IMR-90 (cell line): ENCODE measurements at regions not wholly inside any gene's neighbourhood (a gene's known extent, or its start where the extent isn't known, plus 50 kb on each side); places are given as distances from the start of the nearest gene placed in this dataset.

Experiments used
- ATAC-seq: fragments of 200-7000 bp; cut with Tn5 transposase; 2 replicates; pipeline ENCODE4 v1.9.1; 2020; ENCODE audit warnings: low read depth, mild to moderate bottlenecking, moderate library complexity
- BruUV-seq: library from RNA; stranded (reverse); fragments of 400-500 nt; replicated peaks from 2 replicates; lab custom pipeline; 2021; lab: Mats Ljungman, UMichigan
- CTCF ChIA-PET: fragments of 300-600 bp; formaldehyde crosslinking; extraction: SDS; loops from one replicate; lab custom pipeline; 2021; ENCODE audit warnings: antibody characterized with exemption; lab: Yijun Ruan, JAX
- POLR2A ChIA-PET: fragments of 300-600 bp; sonication (Branson Sonifier 250); formaldehyde crosslinking; loops from one replicate; lab custom pipeline; 2022; ENCODE audit warnings: antibody characterized with exemption; ENCODE audit not compliant: unreplicated experiment; lab: Charles Lee
- DNase-seq: peaks from one replicate; pipeline ENCODE4 v3.0.0; 2013
- H2AFZ ChIP-seq: replicated peaks from 2 replicates; pipeline ENCODE3; 2013; ENCODE audit warnings: low read length, mild to moderate bottlenecking; ENCODE audit not compliant: poor library complexity
- H2AK5ac ChIP-seq: 2 replicates; pipeline ENCODE4 v1.6.1; 2013; ENCODE audit warnings: low read depth, low read length, inconsistent platforms
- H2AK9ac ChIP-seq: replicated peaks from 2 replicates; pipeline ENCODE3; 2013; ENCODE audit warnings: mild to moderate bottlenecking, low read depth, low read length, moderate library complexity; ENCODE audit not compliant: poor library complexity
- H2BK120ac ChIP-seq: 2 replicates; pipeline ENCODE4 v1.6.1; 2013; ENCODE audit warnings: low read depth, low read length, inconsistent platforms
- H2BK15ac ChIP-seq: 3 replicates; pipeline ENCODE4 v1.6.1; 2013; ENCODE audit warnings: low read depth, low read length, inconsistent platforms
- H2BK20ac ChIP-seq: 2 replicates; pipeline ENCODE4 v1.6.1; 2013; ENCODE audit warnings: low read depth, mild to moderate bottlenecking, inconsistent platforms, low read length, moderate library complexity
- H2BK5ac ChIP-seq: 2 replicates; pipeline ENCODE4 v1.6.1; 2013; ENCODE audit warnings: mild to moderate bottlenecking, low read depth, low read length, inconsistent platforms; ENCODE audit not compliant: poor library complexity, severe bottlenecking
- H3K14ac ChIP-seq: replicated peaks from 2 replicates; pipeline ENCODE4 v1.6.1; 2013; ENCODE audit warnings: low read depth, low read length, inconsistent platforms
- H3K18ac ChIP-seq: 2 replicates; pipeline ENCODE4 v1.6.1; 2013; ENCODE audit warnings: low read depth, low read length, control low read depth
- H3K23ac ChIP-seq: 2 replicates; pipeline ENCODE4 v1.6.1; 2013; ENCODE audit warnings: low read depth, low read length, inconsistent platforms
- H3K27ac ChIP-seq: 2 replicates; pipeline ENCODE4 v1.5.1; 2013; ENCODE audit warnings: mild to moderate bottlenecking, control low read depth, low read length; ENCODE audit not compliant: insufficient read depth
- H3K27me3 ChIP-seq: 2 replicates; pipeline ENCODE4 v1.6.1; 2013; ENCODE audit warnings: low read length; ENCODE audit not compliant: control insufficient read depth, insufficient read depth
- H3K36me3 ChIP-seq: 2 replicates; pipeline ENCODE4 v1.6.1; 2013; ENCODE audit warnings: low read length, mixed read lengths; ENCODE audit not compliant: control insufficient read depth, insufficient read depth
- H3K4ac ChIP-seq: 2 replicates; pipeline ENCODE4 v1.6.1; 2013; ENCODE audit warnings: low read depth, low read length, inconsistent platforms
- H3K4me1 ChIP-seq: 2 replicates; pipeline ENCODE4 v1.6.1; 2013; ENCODE audit warnings: low read length, mixed read lengths; ENCODE audit not compliant: control insufficient read depth, insufficient read depth
- H3K4me2 ChIP-seq: 2 replicates; pipeline ENCODE4 v1.6.1; 2013; ENCODE audit warnings: low read depth, mild to moderate bottlenecking, control low read depth, low read length, moderate library complexity
- H3K4me3 ChIP-seq: 2 replicates; pipeline ENCODE4 v1.5.1; 2013; ENCODE audit warnings: low read depth, mild to moderate bottlenecking, control low read depth, low read length, moderate library complexity; ENCODE audit not compliant: insufficient read depth
- H3K56ac ChIP-seq: 2 replicates; pipeline ENCODE4 v1.6.1; 2013; ENCODE audit warnings: low read length, inconsistent platforms; ENCODE audit not compliant: insufficient read depth; ENCODE audit errors: extremely low read depth
- H3K79me1 ChIP-seq, 2 experiments: 2 replicates each; pipeline ENCODE4 v1.6.1; 2013; ENCODE audit warnings: low read length in 2 of 2, inconsistent platforms in 1 of 2, low read depth in 1 of 2
- H3K9ac ChIP-seq: 2 replicates; pipeline ENCODE4 v1.6.1; 2013; ENCODE audit warnings: low read depth, low read length, control low read depth
- H3K9me1 ChIP-seq: 2 replicates; pipeline ENCODE4 v1.6.1; 2013; ENCODE audit warnings: low read length, inconsistent platforms; ENCODE audit not compliant: insufficient read depth
- H3K9me3 ChIP-seq: 2 replicates; pipeline ENCODE4 v1.6.1; 2013; ENCODE audit warnings: low read length; ENCODE audit not compliant: control insufficient read depth, insufficient read depth
- H4K20me1 ChIP-seq: 2 replicates; pipeline ENCODE4 v1.6.1; 2013; ENCODE audit warnings: low read length, inconsistent platforms; ENCODE audit not compliant: insufficient read depth
- H4K5ac ChIP-seq: 2 replicates; pipeline ENCODE4 v1.6.1; 2013; ENCODE audit warnings: mild to moderate bottlenecking, low read depth, low read length, control low read depth
- H4K8ac ChIP-seq, 2 experiments: 2 replicates each; pipeline ENCODE4 v1.6.1; 2013; ENCODE audit warnings: low read depth in 2 of 2, low read length in 2 of 2, control low read depth in 1 of 2, inconsistent platforms in 1 of 2
- H4K91ac ChIP-seq: 2 replicates; pipeline ENCODE4 v1.6.1; 2013; ENCODE audit warnings: low read depth, low read length, inconsistent platforms; ENCODE audit not compliant: insufficient read depth
- BHLHE40 ChIP-seq: fragments of 150-350 bp; IDR thresholded peaks from 2 replicates; pipeline ENCODE4 v1.6.1; 2016; ENCODE audit warnings: mild to moderate bottlenecking, low read depth, low read length
- CEBPB ChIP-seq: IDR thresholded peaks from 2 replicates; pipeline ENCODE4 v1.6.1; 2012; ENCODE audit warnings: low read depth, low read length, improper control_type of control experiment
- FOS ChIP-seq: fragments of 150-350 bp; IDR thresholded peaks from 2 replicates; pipeline ENCODE4 v1.6.1; 2016; ENCODE audit warnings: low read depth, low read length
- MAZ ChIP-seq: IDR thresholded peaks from 2 replicates; pipeline ENCODE4 v1.6.1; 2012; ENCODE audit warnings: low read depth, mild to moderate bottlenecking, low read length, improper control_type of control experiment, moderate library complexity, borderline replicate concordance
- MXI1 ChIP-seq: IDR thresholded peaks from 2 replicates; pipeline ENCODE4 v1.6.1; 2012; ENCODE audit warnings: low read depth, mild to moderate bottlenecking, low read length, moderate library complexity, borderline replicate concordance
- NFE2L2 ChIP-seq: fragments of 150-350 bp; IDR thresholded peaks from 2 replicates; pipeline ENCODE4 v1.6.1; 2016; ENCODE audit warnings: low read depth, mild to moderate bottlenecking, low read length
- POLR2A ChIP-seq: IDR thresholded peaks from 2 replicates; pipeline ENCODE4 v1.6.1; 2012; ENCODE audit warnings: mild to moderate bottlenecking, low read depth, low read length
- RAD21 ChIP-seq: IDR thresholded peaks from 2 replicates; pipeline ENCODE4 v1.6.1; 2012; ENCODE audit warnings: low read length, improper control_type of control experiment
- RCOR1 ChIP-seq: IDR thresholded peaks from 2 replicates; pipeline ENCODE4 v1.6.1; 2012; ENCODE audit warnings: mild to moderate bottlenecking, low read length, improper control_type of control experiment; ENCODE audit not compliant: insufficient replicate concordance
- RFX5 ChIP-seq: IDR thresholded peaks from 2 replicates; pipeline ENCODE4 v1.8.0; 2012; ENCODE audit warnings: low read depth, mild to moderate bottlenecking, low read length, moderate library complexity
- SMC3 ChIP-seq: fragments of 150-350 bp; IDR thresholded peaks from 2 replicates; pipeline ENCODE4 v1.6.1; 2016; ENCODE audit warnings: low read depth, mild to moderate bottlenecking, antibody characterized with exemption, low read length, moderate library complexity
- WGBS, 2 experiments: methylation state at CpG; one replicate each; pipeline versions ENCODE4 v1.1.5 to v1.1.7; 2013; ENCODE audit warnings: missing lambda C conversion rate in 2 of 2; ENCODE audit not compliant: insufficient read length in 1 of 2; ENCODE audit errors: extremely low coverage in 2 of 2; 5-methylcytosine and 5-hydroxymethylcytosine counted together
- dilution Hi-C: fragments of 300-500 bp; cut with HindIII; formaldehyde crosslinking; loops from one replicate; pipeline ENCODE4 v1.14.3; 2018; ENCODE audit warnings: low sequenced_read_pairs; ENCODE audit not compliant: unreplicated experiment
- in situ Hi-C: fragments of 300-500 bp; cut with MboI; formaldehyde crosslinking; loops from 3 replicates; pipeline ENCODE4 v1.14.3; 2019; ENCODE audit warnings: low sequenced_read_pairs, inconsistent platforms, mixed read lengths
- intact Hi-C: fragments of 100-400 bp; cut with micrococcal nuclease; formaldehyde crosslinking; loops from 2 replicates; pipeline ENCODE4 v1.10.0; 2022
- TF ChIP-seq, protein P1 (sequence below): conservative IDR thresholded peaks from 2 replicates; pipeline ENCODE4 v1.5.1; 2012; ENCODE audit warnings: mild to moderate bottlenecking, low read depth, low read length, improper control_type of control experiment
- TF ChIP-seq, protein P2 (sequence below): fragments of 150-350 bp; IDR thresholded peaks from 2 replicates; pipeline ENCODE4 v1.6.1; 2016; ENCODE audit warnings: low read depth, mild to moderate bottlenecking, low read length, moderate library complexity, borderline replicate concordance
- TF ChIP-seq, protein P3 (sequence below): fragments of 150-350 bp; IDR thresholded peaks from 2 replicates; pipeline ENCODE4 v1.6.1; 2017; ENCODE audit warnings: mild to moderate bottlenecking, antibody characterized with exemption, low read length, low read depth

DNA sequence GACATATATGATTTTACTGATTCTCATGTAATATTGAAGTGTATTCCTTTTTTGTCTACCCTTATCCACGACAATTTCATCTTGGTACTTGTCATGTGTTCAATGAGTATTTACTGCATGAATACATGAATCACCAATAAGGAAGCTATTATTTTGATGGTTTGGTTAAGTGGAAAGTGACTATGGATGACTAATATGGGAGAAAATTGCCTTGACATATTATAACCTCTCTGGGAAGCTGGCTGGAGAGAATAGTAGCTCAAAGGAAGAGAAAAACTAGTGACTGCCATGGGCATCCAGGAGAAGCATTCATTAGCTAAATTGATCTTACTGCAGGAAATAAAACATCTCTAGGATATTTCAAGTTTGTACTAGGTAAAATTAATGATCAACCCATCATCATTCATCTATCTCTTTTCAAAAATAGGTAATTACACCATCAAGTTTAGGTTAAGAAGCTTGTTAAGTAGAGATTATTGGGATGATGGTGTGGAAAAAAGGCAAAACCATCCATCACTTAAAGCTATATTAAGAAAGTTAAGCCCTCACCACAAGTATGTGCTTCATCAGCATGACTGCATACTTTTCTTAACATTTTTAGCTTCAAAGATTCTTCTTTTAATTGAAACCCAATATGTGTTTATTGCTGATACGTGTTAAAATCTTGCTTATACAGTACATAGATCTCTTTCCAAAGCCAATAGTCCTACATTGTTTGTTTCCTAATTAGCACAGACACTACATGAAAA lies 455.2 kb upstream of the ARPP21 start:
- Histone ChIP-seq H4K8ac (no peak overlapping the region), H2BK15ac (no peak overlapping the region), H3K27me3 (no peaks in the 10 kb centered on the region), H3K9me1 (no peaks in the 10 kb centered on the region), H3K23ac (no peak overlapping the region), H4K20me1 (no peaks in the 10 kb centered on the region), H4K5ac (no peak overlapping the region), H3K18ac (no peak overlapping the region), H2BK120ac (no peak overlapping the region), H3K4me3 (no peak overlapping the region), H3K4ac (no peak overlapping the region), H3K56ac (no peak overlapping the region), H3K4me1 (no peaks in the 10 kb centered on the region), H2AFZ (no peak overlapping the region), H2BK5ac (no peak overlapping the region), H2AK9ac (no peak overlapping the region), H2BK20ac (no peak overlapping the region), H3K27ac (no peak overlapping the region), H3K9ac (no peak overlapping the region), H3K14ac (no peak overlapping the region), H4K91ac (no peak overlapping the region), H3K4me2 (no peak overlapping the region), H3K79me1 (no peaks in the 10 kb centered on the region), H3K9me3 (peaks cover 5% of the 10 kb centered on the region; the same call in 1 of the 2 replicates), H2AK5ac (no peak overlapping the region), H3K36me3 (no peaks in the 10 kb centered on the region)
- no CpG with 5 or more reads among the region's 2 CpGs for whole genome bisulfite sequencing, 2 experiments
- intact Hi-C loops = no loop called here
- TF ChIP-seq FOS (no peak), MXI1 (no peak), CEBPB (no peak), POLR2A (no peak), RCOR1 (no peak), BHLHE40 (no peak), RFX5 (no peak), SMC3 (no peak), NFE2L2 (no peak), RAD21 (no peak), MAZ (no peak)
- TF ChIP-seq, protein P1, sequence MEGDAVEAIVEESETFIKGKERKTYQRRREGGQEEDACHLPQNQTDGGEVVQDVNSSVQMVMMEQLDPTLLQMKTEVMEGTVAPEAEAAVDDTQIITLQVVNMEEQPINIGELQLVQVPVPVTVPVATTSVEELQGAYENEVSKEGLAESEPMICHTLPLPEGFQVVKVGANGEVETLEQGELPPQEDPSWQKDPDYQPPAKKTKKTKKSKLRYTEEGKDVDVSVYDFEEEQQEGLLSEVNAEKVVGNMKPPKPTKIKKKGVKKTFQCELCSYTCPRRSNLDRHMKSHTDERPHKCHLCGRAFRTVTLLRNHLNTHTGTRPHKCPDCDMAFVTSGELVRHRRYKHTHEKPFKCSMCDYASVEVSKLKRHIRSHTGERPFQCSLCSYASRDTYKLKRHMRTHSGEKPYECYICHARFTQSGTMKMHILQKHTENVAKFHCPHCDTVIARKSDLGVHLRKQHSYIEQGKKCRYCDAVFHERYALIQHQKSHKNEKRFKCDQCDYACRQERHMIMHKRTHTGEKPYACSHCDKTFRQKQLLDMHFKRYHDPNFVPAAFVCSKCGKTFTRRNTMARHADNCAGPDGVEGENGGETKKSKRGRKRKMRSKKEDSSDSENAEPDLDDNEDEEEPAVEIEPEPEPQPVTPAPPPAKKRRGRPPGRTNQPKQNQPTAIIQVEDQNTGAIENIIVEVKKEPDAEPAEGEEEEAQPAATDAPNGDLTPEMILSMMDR = no peak
- TF ChIP-seq, protein P2, sequence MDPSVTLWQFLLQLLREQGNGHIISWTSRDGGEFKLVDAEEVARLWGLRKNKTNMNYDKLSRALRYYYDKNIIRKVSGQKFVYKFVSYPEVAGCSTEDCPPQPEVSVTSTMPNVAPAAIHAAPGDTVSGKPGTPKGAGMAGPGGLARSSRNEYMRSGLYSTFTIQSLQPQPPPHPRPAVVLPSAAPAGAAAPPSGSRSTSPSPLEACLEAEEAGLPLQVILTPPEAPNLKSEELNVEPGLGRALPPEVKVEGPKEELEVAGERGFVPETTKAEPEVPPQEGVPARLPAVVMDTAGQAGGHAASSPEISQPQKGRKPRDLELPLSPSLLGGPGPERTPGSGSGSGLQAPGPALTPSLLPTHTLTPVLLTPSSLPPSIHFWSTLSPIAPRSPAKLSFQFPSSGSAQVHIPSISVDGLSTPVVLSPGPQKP = no peak
- TF ChIP-seq, protein P3, sequence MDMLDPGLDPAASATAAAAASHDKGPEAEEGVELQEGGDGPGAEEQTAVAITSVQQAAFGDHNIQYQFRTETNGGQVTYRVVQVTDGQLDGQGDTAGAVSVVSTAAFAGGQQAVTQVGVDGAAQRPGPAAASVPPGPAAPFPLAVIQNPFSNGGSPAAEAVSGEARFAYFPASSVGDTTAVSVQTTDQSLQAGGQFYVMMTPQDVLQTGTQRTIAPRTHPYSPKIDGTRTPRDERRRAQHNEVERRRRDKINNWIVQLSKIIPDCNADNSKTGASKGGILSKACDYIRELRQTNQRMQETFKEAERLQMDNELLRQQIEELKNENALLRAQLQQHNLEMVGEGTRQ = no peak
- DNase-seq = no peak
- ChIA-PET CTCF (no interaction called here), POLR2A (no interaction called here)
- BruUV-seq = no TSS peak
- no peak for ATAC-seq
- dilution Hi-C loops = no loop called here
- in situ Hi-C loops = no loop called here
